ENCODE measurements at regions not wholly inside any gene's neighbourhood (a gene's known extent, or its start where the extent isn't known, plus 50 kb on each side); places are given as distances from the start of the nearest gene placed in this dataset.

- TF ChIP-seq GATA2 (IDR thresholded peaks at IDR 0.05; ENCODE audit: low read depth, low read length) (no peak), GATA3 (IDR thresholded peaks at IDR 0.05; ENCODE audit: low read depth, low read length) (no peak)
Measured at GRCh38 chr6:86487660-86488221, 449.6 kb upstream of the HTR1E start.

Data from SH-SY5Y (cell line).